ENCODE measurements at regions not wholly inside any gene's neighbourhood (a gene's known extent, or its start where the extent isn't known, plus 50 kb on each side); places are given as distances from the start of the nearest gene placed in this dataset.

- TF ChIP-seq MAX (IDR thresholded peaks at IDR 0.05) = no peak
- TF ChIP-seq CTCF (IDR thresholded peaks at IDR 0.05; ENCODE audit: low read depth, low read length, missing input control) = no peak
- TF ChIP-seq REST (IDR thresholded peaks at IDR 0.05) = no peak
- TF ChIP-seq SP1 (IDR thresholded peaks at IDR 0.05) = no peak
- no peak for TF ChIP-seq JUND (IDR thresholded peaks at IDR 0.05)
- no peak for TF ChIP-seq RAD21 (IDR thresholded peaks at IDR 0.05)
Measured at GRCh38 chr2:18398833-18399232, 161.6 kb downstream of the RDH14 start.

All from liver (tissue), 3 donors.